Mesenteric fat pad (tissue), 1 donor: ENCODE measurements at regions not wholly inside any gene's neighbourhood (a gene's known extent, or its start where the extent isn't known, plus 50 kb on each side); places are given as distances from the start of the nearest gene placed in this dataset.

Experiments used
- DNase-seq: peaks from one replicate; pipeline ENCODE4 v3.0.0-alpha.2; 2020; ENCODE audit warnings: low spot score
- donor health status: DM: yes; HTN: yes; CAD: no.

GRCh38 chr16:49081086-49081485 is 200.6 kb downstream of the CBLN1 start:
- DNase-seq: no peak

- DNase-seq: no peak
Measured at GRCh38 chr16:49078571-49078970, 203.1 kb downstream of the CBLN1 start.

GRCh38 chr16:49078104-49078503 is 203.5 kb downstream of the CBLN1 start:
- DNase-seq: no peak

GRCh38 chr16:49075709-49076108 is 205.9 kb downstream of the CBLN1 start:
- no peak for DNase-seq

- no peak for DNase-seq
Measured at GRCh38 chr16:49068224-49068623, 213.4 kb downstream of the CBLN1 start.

- DNase-seq: no peak
Measured at GRCh38 chr16:49067776-49068175, 213.9 kb downstream of the CBLN1 start.

GRCh38 chr16:49061137-49061714 is 220.4 kb downstream of the CBLN1 start:
- DNase-seq: no peak

GRCh38 chr16:49060728-49061127 is 220.9 kb downstream of the CBLN1 start:
- DNase-seq: no peak

- DNase-seq: no peak
Measured at GRCh38 chr16:49058382-49058781, 223.3 kb downstream of the CBLN1 start.

- no peak for DNase-seq
Measured at GRCh38 chr16:49057936-49058335, 223.7 kb downstream of the CBLN1 start.

- no peak for DNase-seq
Measured at GRCh38 chr16:49057391-49057790, 224.2 kb downstream of the CBLN1 start.

- no peak for DNase-seq
Measured at GRCh38 chr16:49056546-49056945, 225.1 kb downstream of the CBLN1 start.

- no peak for DNase-seq
Measured at GRCh38 chr16:49055824-49056545, 225.7 kb downstream of the CBLN1 start.

GRCh38 chr16:49055291-49055690 is 226.3 kb downstream of the CBLN1 start:
- DNase-seq: no peak

- DNase-seq: no peak
Measured at GRCh38 chr16:49054606-49055005, 227.0 kb downstream of the CBLN1 start.

GRCh38 chr16:49052846-49053245 is 228.8 kb downstream of the CBLN1 start:
- no peak for DNase-seq

- no peak for DNase-seq
Measured at GRCh38 chr16:49051576-49051975, 230.1 kb downstream of the CBLN1 start.

- no peak for DNase-seq
Measured at GRCh38 chr16:49050607-49051006, 231.0 kb downstream of the CBLN1 start.

GRCh38 chr16:49049644-49050043 is 232.0 kb downstream of the CBLN1 start:
- DNase-seq: no peak

- no peak for DNase-seq
Measured at GRCh38 chr16:49049191-49049590, 232.4 kb downstream of the CBLN1 start.

- no peak for DNase-seq
Measured at GRCh38 chr16:49048557-49048956, 233.1 kb downstream of the CBLN1 start.

GRCh38 chr16:49036126-49036525 is 245.5 kb downstream of the CBLN1 start:
- no peak for DNase-seq

GRCh38 chr16:49027420-49027819 is 254.2 kb downstream of the CBLN1 start:
- DNase-seq: no peak
